Epidermal melanocyte (primary cell): ENCODE measurements at regions not wholly inside any gene's neighbourhood (a gene's known extent, or its start where the extent isn't known, plus 50 kb on each side); places are given as distances from the start of the nearest gene placed in this dataset.
"Not testable (repeated sequence)": the region's sequence is repeated elsewhere in the genome, so short reads cannot be mapped to it uniquely, and the experiment has no call there.

ENCODE experiments used
- DNase-seq: peaks from one replicate; pipeline ENCODE4 v3.0.0; 2011; ENCODE audit warnings: low spot score; ENCODE audit not compliant: insufficient read length

GRCh38 chr1:239977416-239977815 is 114.3 kb upstream of the FMN2 start:
- DNase-seq = no peak

- no peak for DNase-seq
These were observed 112.2 kb upstream of the FMN2 start for GRCh38 chr1:239979456-239979855.

- no peak for DNase-seq
These were observed 108.9 kb upstream of the FMN2 start for GRCh38 chr1:239982762-239983161.

DNA sequence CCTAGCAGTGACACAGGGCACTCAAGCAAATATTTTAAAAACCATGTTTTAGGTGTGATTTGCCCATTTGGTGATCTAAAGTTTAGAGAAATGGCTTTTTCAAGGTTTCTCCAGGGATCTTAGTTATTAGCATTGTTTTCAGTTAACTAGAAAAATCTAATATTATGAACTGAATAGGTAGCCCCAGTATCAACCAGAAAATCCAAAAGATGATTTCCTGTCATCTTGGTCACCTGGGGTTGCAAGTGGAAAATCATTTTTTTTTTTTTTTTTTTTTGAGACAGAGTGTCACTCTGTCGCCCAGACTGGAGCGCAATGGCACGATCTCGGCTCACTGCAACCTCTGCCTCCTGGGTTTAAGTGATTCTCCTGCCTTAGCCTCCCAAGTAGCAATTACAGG is 106.6 kb upstream of the FMN2 start:
- DNase-seq = no peak

DNA sequence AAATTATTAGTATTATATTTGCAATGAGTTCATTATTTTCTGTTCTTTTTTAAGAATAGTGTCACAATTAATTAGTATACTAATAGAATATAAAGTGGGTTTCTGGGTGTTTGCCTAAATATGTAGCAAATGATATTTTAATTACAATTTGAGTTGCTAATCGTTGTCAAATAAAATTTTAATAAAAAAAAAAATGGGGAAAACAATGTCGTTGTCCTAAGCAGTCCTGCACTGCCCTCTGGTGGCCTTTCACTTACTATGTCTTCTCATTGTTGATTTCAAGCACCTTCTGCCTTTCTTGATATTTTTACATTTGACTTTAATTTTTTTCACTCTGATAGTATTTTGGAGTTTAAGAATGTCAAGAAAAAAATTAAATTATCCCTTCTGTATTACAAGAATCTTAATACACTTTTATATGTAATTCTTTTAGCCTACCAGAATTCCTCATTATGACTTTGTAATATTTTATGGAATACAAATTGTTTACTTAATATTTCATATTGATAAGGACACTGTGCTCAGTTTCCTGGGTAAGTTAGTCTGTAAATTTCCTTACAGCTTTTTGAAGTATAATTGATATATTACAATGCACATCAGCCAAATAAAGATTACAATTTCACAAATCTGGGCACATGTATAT is 104.5 kb upstream of the FMN2 start:
- no peak for DNase-seq

DNA sequence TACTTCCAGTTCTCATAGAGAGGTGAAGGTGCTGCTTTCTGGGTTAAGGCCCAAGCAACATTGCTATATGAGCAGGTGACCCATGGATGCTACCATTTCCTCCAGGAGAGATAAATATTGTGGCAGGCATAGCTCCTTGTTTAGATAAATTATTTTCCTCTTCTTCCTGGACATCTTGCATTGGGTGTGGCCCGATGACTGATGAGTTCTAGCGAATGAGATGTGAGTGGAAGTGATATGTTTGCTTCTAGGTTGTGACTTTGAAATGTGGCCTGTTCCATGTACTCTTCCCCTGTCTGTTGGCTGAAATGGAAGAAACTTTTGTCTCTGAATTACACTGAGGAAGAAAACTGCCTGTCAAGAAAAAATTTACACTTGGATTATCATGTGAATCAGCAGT is 101.7 kb upstream of the FMN2 start:
- no peak for DNase-seq

GRCh38 chr1:239992566-239992965 is 99.1 kb upstream of the FMN2 start:
- DNase-seq = not testable (repeated sequence)

DNA sequence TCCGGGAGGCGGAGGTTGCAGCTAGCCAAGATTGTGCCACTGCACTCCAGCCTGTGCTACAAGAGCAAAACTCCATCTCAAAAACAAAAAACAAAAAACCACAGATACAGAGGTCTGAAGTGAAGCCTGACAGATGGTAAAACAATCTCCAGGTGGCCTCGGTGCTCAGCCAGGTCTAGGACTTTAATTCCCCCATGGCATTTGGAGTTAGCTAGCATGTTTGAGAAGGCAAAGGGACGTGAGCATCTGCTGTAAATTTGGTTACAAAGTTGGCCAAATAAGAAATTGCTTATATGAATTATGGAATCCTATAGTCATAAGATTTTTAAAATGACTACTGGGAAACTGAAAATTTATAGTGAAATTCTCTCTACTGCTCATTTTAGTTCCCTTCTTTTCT is 98.3 kb upstream of the FMN2 start:
- no peak for DNase-seq

DNA sequence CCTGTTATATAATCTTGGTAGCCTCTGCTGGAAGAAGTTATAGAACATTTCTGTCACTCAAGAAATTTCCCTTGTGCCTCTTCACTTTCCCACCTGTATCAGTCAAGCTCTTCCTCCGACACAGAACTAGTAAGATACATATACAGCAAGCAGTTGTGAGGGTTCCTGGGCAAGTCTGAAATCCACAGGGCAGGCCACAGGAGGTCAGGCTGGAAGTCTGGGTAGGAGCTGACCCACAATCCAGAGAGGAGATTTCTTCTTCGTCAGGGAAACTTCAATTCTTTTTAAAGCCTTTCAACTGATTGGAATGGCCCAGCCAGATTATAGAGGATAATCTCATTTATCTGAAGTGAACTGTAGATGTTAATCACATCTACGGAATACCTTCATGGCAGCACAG is 96.4 kb upstream of the FMN2 start:
- DNase-seq = no peak

DNA sequence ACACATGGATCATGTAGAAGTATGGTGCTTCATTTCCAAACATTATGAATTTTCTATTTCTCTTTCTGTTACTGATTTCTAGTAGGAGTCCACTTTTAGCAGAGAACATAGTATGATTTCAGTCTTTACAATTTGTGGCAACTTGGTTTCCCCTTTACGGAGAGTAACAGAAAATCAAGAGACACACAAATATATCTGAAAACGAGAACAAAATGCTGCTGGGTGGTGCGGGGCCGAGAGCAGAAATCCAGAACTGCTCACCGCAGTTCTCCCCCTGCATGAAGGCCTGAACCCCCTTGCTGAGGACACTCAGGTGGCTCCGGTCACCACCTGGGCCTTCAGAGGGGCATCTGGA is 94.5 kb upstream of the FMN2 start:
- DNase-seq = no peak

- DNase-seq = no peak
These were observed 94.0 kb upstream of the FMN2 start for GRCh38 chr1:239997515-239998311.

GRCh38 chr1:239998312-239998649 is 93.4 kb upstream of the FMN2 start:
- no peak for DNase-seq

- DNase-seq = no peak
These were observed 92.5 kb upstream of the FMN2 start for GRCh38 chr1:239999170-239999569.

DNA sequence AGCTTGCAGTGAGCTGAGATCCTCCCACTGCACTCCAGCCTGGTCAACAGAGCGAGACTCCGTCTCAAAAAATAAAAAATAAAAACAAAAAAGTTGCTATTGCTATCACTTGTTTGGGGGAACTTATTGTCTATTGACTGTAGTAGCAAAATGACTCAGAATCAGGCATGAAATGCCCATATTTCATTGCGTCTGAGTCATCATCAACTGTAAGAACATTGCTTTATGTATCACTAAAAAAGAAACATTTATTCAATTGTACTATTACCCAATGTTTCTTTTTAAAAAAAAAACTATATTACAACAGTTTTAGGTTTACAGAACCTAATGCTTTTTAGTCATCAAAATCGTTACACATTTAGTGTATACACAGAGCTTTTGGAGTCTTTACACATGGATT is 91.0 kb upstream of the FMN2 start:
- DNase-seq = no peak

DNA sequence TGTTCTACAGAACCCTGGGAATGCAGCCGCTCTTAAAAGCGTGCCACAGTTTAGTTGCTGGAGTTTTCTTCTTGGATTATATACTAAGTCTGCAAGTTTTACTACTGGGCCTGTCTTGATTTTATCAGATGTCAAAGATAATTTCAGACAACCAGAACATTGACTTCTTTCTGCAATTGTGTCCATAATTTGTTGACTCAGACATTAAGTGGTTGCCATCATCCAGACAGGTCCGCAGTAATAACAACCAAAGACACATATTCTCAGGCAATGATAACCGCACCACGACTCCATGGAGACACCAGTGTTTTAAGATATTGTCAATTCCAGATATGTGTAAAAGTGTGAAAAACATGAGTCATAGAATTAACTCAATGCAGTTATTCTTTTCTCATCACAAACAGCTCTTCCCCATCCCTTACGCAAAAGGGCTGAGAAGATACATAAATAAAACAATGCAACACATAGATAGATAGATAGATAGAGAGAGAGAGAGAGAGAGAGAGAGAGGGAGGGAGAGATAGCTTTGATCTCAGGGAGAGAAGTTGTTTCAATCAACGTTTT is 90.4 kb upstream of the FMN2 start:
- DNase-seq = no peak

GRCh38 chr1:240004086-240004749 is 87.5 kb upstream of the FMN2 start:
- no peak for DNase-seq

DNA sequence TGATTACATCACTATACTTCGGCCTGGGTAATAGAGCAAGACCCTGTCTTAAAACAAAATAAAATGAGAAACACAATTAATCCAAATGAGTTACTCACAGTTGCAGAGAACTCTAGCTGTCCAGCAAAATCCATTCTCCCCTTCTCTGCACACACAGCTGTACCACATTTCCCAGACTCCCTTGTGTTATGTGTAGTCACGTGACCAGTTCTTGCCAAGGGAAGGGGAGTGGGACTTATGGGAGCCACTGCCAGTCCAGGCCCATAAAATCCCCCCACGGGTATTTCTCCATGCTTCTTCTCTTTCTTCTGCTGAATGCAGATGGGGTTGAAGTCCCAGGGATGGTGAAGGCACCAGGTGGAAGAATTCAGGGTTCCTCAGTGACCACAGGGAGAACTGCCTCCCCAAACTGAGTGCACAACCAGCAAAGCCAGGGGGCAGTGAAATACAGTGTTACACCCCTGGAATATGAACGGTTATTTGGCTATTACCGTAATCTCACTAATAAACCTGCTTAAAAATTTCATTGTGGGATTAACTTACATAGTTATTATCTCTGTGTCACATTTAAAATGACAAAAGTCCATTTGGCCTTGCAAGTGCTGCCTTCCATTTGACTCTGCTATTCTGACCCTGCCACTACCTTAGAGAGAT is 85.6 kb upstream of the FMN2 start:
- DNase-seq = no peak

DNA sequence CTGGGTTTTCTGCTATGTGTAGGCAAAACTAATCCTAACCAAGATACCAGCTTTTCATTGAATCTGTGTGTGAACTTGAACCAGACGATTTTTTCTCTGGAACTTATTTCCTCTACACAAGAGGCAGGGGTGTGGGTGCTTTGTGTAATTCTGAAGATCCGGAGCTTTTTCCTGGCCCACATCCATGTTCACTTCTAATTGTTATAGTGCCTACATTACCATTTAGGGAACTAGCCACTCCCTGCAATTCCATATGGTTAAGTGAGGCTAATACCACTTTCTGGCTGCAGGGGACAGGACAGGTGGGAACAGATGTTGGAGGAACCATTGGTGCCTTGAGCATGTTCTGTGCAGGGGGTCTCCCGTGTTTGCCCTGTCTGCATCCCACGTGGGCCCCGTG is 83.4 kb upstream of the FMN2 start:
- no peak for DNase-seq

DNA sequence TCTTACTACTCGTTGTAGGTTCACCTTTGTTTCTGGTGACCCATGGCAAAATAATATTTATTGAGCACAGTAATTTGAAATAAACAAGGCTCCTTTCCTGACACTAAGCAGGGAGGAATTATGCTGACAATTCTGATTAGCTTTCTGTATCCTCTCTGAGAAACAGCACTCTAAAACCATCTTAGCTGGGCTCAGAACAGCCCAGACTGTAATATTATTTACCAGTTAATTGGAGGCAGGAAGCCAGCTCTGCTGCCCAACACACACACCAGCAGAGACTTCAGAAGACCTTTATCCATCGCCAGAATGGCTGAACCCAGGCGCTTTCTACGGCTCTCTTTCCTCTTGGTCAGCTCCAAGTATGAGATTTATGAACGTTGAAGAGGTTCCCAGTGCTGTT is 77.6 kb upstream of the FMN2 start:
- no peak for DNase-seq

GRCh38 chr1:240018617-240019016 is 73.1 kb upstream of the FMN2 start:
- no peak for DNase-seq

DNA sequence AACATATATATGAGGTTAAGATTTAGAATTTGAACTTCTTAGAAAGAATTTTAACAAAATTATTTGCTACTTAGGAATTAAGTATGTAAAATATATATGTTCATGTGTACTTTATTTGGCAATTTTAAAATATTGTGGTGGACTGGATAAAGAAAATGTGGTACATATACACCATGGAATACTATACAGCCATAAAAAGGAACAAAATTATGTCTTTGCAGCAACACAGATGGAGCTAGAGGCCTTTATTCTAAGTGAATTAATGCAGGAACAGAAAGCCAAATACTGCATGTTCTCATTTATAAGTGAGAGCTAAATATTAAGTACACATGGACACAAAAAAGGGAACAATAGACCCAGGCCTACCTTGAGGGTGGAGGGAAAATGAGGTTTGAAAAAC is 72.2 kb upstream of the FMN2 start:
- DNase-seq = no peak

GRCh38 chr1:240020871-240021270 is 70.8 kb upstream of the FMN2 start:
- no peak for DNase-seq
